Motor neuron (in vitro differentiated cells): ENCODE measurements at regions not wholly inside any gene's neighbourhood (a gene's known extent, or its start where the extent isn't known, plus 50 kb on each side); places are given as distances from the start of the nearest gene placed in this dataset.
A peak's percentile ranks its signal among the peaks of the same experiment; 100 is the strongest.

Experiments
- ATAC-seq, 8 experiments: fragments of 200-7000 bp; cut with Tn5 transposase; replicated peaks in 6 of 8; 2 replicates each; pipeline ENCODE4 v1.8.0; 2021; ENCODE audit warnings: mild to moderate bottlenecking in 8 of 8, moderate library complexity in 8 of 8
- H3K27ac ChIP-seq, 2 donors: fragments of 250-450 bp; sonication (Bioruptor Pico); 2 replicates each; pipeline ENCODE4 v1.9.0; 2021; ENCODE audit warnings: antibody characterized with exemption in 2 of 2, mild to moderate bottlenecking in 2 of 2, moderate library complexity in 1 of 2
- H3K4me1 ChIP-seq, 2 donors: fragments of 250-450 bp; sonication (Bioruptor Pico); replicated peaks in 1 of 2; 2 replicates each; pipeline ENCODE4 v1.6.1; 2021; ENCODE audit warnings: antibody characterized with exemption in 2 of 2, mild to moderate bottlenecking in 2 of 2, moderate library complexity in 1 of 2
- H3K4me3 ChIP-seq, 5 donors: fragments of 250-450 bp; sonication (Bioruptor Pico); 2 replicates each; pipeline ENCODE4 v1.9.0; 2021; ENCODE audit warnings: antibody characterized with exemption in 5 of 5, mild to moderate bottlenecking in 5 of 5, moderate library complexity in 4 of 5
- WGBS, 10 experiments: fragments of 450-650 bp; shearing (Covaris generic); methylation state at CpG; one replicate each; pipeline ENCODE4 v1.0.0; 2022; 5-methylcytosine and 5-hydroxymethylcytosine counted together
- in situ Hi-C, 9 experiments: fragments of 400-800 bp; cut with MboI; loops; one replicate each; pipeline ENCODE4 v1.15.0; 2021; ENCODE audit warnings: low sequenced_read_pairs in 9 of 9, low pct_unique_long_range_greater_than_20kb in 2 of 9; ENCODE audit not compliant: unreplicated experiment in 9 of 9

DNA sequence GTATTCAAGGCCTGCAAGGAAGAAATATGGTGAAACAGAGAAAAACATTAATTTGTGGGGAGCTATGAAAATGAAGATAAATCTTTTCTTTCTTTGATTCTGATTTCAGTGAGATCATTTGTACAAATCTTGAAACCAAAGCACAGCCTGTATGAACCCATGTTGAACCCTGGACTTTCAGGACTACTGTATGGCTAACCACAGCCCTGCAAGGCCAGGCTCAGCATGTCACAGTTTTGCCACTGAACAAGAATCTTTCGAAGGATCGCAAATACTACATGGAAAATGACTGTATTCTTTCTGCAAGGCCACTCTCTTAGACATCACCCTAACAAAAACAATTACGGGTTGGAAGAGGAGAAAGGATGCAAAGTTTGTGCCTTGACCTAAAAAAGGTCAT is 161.7 kb upstream of the MAF start:
- Histone ChIP-seq H3K27ac (no peak overlapping the region), H3K4me1 (peaks cover 0 to 5% of the 10 kb centered on the region in 2 donors), H3K4me3 (no peak overlapping the region)
- WGBS, 10 experiments, result 43 to 100% (median 91%) methylated on average over 1 to 3 of the region's 3 CpGs; no CpG with 5 or more reads in 1 of the 10 experiments
- in situ Hi-C loops, result no loop called here
- ATAC-seq, result no peak

DNA sequence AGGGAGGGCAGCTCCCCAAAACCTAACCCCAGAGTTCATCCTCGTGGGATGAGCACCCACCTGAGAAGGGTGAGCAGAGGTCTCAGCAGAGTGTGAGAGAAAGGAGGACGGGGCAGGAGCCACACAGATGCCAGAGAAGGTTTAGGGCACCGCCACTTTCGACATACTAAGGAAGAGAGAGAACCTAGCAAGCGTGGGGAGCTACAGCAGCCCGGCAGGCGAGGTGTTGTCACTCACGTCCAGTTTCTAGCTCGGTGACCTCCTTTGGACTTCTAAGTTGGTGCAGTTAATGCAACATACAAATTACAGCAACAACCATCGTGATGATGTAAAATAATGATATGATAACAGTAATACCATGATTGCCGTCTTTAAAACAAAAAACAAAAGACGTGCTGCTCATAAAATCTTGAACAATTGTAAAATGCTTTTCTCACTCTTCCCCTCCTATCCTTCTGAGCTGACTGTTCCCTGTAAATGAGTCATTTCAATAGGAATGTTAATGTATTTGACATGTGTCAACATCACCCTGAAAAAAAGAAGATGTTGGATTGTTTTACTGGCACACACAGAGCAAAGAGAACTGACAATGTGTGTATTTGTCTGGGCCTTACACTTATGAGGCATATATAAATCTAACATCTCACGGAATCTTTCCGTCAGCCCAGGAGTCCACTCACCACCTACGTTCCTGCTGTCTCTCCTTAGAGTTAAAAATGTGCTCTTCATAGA is 158.2 kb upstream of the MAF start:
- peak in 4 of 8 experiments; percentile 35 to 95 (median 64) for ATAC-seq
- Histone ChIP-seq H3K27ac (no peak overlapping the region), H3K4me3 (no peak overlapping the region), H3K4me1 (no peaks in the 10 kb centered on the region)
- WGBS, 10 experiments, result 27 to 100% (median 85%) methylated on average over 1 to 12 of the region's 15 CpGs; no CpG with 5 or more reads in 2 of the 10 experiments
- in situ Hi-C loops, result no loop called here

- ATAC-seq, result no peak
- Histone ChIP-seq H3K27ac (no peak overlapping the region), H3K4me1 (no peaks in the 10 kb centered on the region), H3K4me3 (no peak overlapping the region)
- in situ Hi-C loops, result no loop called here
- 0 to 83% (median 70%) methylated on average over 1 to 5 of the region's 6 CpGs; no CpG with 5 or more reads in 5 of the 10 experiments for WGBS, 10 experiments
Measured at GRCh38 chr16:79757968-79758367, 157.4 kb upstream of the MAF start.

DNA sequence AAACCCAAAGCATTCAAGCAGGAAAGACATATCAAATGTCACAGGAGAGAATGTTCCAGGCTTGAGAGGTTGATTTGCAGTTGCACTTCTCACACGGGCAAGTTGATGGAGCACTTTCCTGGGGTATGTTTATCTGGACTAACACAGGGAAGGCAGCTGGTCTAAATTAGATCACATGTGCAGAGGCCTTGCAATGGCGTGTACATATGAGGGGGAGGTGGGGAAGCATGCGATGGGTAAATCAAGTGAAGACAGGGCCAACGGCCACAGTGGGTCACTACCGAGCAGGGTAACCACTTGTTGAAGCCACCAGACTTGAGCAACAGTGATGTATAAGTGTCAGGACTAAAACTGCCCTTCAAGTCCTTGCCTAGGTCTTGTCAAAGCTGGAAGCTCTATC is 156.6 kb upstream of the MAF start:
- Histone ChIP-seq H3K4me3 (no peak overlapping the region), H3K4me1 (no peaks in the 10 kb centered on the region), H3K27ac (no peak overlapping the region)
- WGBS, 10 experiments, result 0 to 100% (median 91%) methylated on average over 1 to 4 of the region's 5 CpGs; no CpG with 5 or more reads in 5 of the 10 experiments
- in situ Hi-C loops, result no loop called here
- no peak for ATAC-seq

GRCh38 chr16:79756571-79756970 is 156.0 kb upstream of the MAF start:
- ATAC-seq, result no peak
- no peak overlapping the region for H3K27ac ChIP-seq
- in situ Hi-C loops, result no loop called here
- H3K4me3 ChIP-seq, result no peak overlapping the region
- 13 to 100% (median 81%) methylated on average over 1 to 5 of the region's 5 CpGs; no CpG with 5 or more reads in 2 of the 10 experiments for WGBS, 10 experiments
- H3K4me1 ChIP-seq, result no peaks in the 10 kb centered on the region

- Histone ChIP-seq H3K4me1 (no peaks in the 10 kb centered on the region), H3K4me3 (no peak overlapping the region), H3K27ac (no peak overlapping the region)
- peak in 1 of 8 experiments; percentile 33 for ATAC-seq
- in situ Hi-C loops, result no loop called here
Measured at GRCh38 chr16:79754501-79754900, 154.0 kb upstream of the MAF start.

DNA sequence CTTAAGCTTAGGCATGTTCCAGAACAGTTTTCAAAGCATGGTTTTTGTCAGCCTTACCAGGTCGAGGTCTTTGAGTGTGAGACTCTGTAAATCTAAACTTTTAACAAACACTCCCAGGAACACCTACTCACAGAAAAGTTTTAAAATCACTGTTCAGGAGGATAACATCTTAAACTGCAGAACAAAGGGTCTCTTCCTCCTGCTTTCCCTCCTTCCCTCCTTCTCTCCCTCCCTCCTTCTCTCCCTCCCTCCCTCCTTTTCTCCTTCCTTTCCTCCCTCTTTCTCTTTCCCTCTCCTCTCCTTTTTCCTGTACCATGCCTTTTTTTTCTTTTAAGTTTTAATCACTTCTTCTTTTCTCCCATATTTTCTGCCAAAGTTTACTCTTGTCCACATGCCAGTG is 153.5 kb upstream of the MAF start:
- no peak overlapping the region for H3K27ac ChIP-seq
- in situ Hi-C loops, result no loop called here
- ATAC-seq, result no peak
- H3K4me3 ChIP-seq, result no peak overlapping the region
- H3K4me1 ChIP-seq, result no peaks in the 10 kb centered on the region
- WGBS, 10 experiments, result 0 to 83% (median 14%) methylated on average over 1 of the region's 1 CpG; no CpG with 5 or more reads in 3 of the 10 experiments

GRCh38 chr16:79753286-79753685 is 152.7 kb upstream of the MAF start:
- in situ Hi-C loops, result no loop called here
- Histone ChIP-seq H3K4me3 (no peak overlapping the region), H3K27ac (no peak overlapping the region), H3K4me1 (no peaks in the 10 kb centered on the region)
- ATAC-seq, result no peak
- 0 to 90% (median 60%) methylated on average over 1 to 2 of the region's 2 CpGs; no CpG with 5 or more reads in 3 of the 10 experiments for WGBS, 10 experiments

DNA sequence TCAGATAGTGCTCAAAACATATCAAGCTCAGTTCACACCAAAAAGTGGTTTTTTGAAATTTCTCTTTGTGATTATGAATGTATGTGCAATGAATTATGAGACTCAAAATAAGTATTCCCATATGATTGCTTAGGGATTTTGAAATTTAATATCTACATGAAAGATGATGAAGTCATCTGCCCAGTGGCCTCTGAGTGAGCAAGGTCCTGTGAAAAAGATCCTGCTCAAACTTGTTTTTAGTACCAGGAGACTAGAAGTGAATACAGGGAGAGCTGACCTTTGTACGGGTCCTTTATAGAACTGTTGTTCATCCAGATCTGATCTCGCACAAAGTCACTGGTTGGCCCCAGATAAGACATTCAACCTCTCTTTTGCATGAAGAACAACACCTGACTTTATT is 151.9 kb upstream of the MAF start:
- H3K27ac ChIP-seq, result no peak overlapping the region
- H3K4me3 ChIP-seq, result no peak overlapping the region
- ATAC-seq, result no peak
- 0 to 100% (median 85%) methylated on average over 1 to 2 of the region's 2 CpGs; no CpG with 5 or more reads in 2 of the 10 experiments for WGBS, 10 experiments
- no peaks in the 10 kb centered on the region for H3K4me1 ChIP-seq
- in situ Hi-C loops, result no loop called here

GRCh38 chr16:79751471-79752184 is 151.1 kb upstream of the MAF start:
- WGBS, 10 experiments, result 0 to 100% (median 95%) methylated on average over 2 to 4 of the region's 4 CpGs; no CpG with 5 or more reads in 4 of the 10 experiments
- Histone ChIP-seq H3K27ac (no peak overlapping the region), H3K4me3 (no peak overlapping the region), H3K4me1 (no peaks in the 10 kb centered on the region)
- in situ Hi-C loops, result no loop called here
- peak in 3 of 8 experiments; percentile 38 to 44 (median 42) for ATAC-seq

DNA sequence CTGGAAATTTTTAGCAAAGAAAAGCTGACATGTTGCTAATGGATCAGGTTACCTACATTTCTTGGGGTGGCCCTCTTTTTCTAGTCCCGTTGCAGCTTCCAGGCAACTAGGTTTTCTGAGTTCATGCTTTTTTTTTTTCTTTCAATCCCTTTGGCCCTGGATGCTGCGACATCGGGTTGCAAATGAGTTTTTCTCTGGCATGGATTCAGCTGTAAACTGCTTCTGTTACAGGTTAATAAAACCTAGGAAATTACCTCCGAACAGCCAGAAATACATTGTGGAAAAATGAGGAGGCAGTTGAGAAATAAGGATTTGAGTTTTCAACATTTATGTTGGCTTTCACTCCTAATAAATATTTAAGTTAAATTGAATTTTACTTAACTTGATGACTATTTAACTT is 149.8 kb upstream of the MAF start:
- 31 to 100% (median 88%) methylated on average over 1 to 4 of the region's 4 CpGs for WGBS, 10 experiments
- in situ Hi-C loops, result no loop called here
- no peak overlapping the region for H3K27ac ChIP-seq

DNA sequence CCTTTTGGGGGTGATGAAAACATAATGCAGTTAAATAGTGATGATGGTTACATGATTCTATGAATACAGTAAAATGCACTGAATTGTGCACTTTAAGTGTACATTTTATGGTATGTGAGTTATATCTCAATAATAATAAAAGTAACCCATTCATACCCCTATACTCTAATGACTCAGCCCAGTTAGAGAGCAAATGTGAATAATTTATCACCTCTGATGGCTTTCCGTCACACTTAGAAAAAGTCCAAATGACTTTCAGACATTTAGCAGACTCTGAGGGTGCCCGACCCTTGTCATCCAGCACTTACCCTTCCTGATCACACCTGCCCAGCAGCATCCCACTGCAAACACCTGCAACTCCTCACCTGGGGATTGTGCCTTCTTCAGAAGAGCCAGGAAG is 148.1 kb upstream of the MAF start:
- WGBS, 10 experiments, result 17 to 100% (median 88%) methylated on average over 1 to 2 of the region's 2 CpGs; no CpG with 5 or more reads in 2 of the 10 experiments
- ATAC-seq, result no peak
- H3K4me3 ChIP-seq, result no peak overlapping the region
- H3K4me1 ChIP-seq, result no peaks in the 10 kb centered on the region
- no peak overlapping the region for H3K27ac ChIP-seq
- in situ Hi-C loops, result no loop called here

More for the DNA sequence above, 149.8 kb upstream of the MAF start:
- H3K4me1 ChIP-seq, result no peaks in the 10 kb centered on the region
- no peak for ATAC-seq
- H3K4me3 ChIP-seq, result no peak overlapping the region

DNA sequence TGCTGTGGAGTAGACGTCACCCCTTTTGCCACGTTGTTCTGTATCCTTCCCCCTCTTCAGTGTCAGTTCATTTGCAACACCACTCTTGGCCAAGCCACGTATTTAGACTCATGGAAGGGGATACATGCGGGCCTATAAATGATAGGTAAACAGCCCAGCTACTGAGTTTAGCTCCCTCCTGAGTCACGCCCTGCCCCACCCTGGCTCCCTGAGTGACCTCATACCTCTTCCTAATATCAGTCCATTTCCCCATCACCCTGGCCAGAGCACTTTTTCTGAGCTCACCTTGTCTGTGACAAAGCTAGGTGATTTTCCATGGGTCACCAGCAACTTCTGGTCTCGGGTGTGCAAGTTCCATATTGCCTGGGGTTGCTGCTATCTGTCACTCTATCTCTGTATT is 147.2 kb upstream of the MAF start:
- H3K4me1 ChIP-seq, result no peaks in the 10 kb centered on the region
- in situ Hi-C loops, result no loop called here
- no peak for ATAC-seq
- WGBS, 10 experiments, result 4 to 90% (median 60%) methylated on average over 1 to 5 of the region's 6 CpGs; no CpG with 5 or more reads in 1 of the 10 experiments
- no peak overlapping the region for H3K27ac ChIP-seq
- H3K4me3 ChIP-seq, result no peak overlapping the region
